ENCODE measurements at regions not wholly inside any gene's neighbourhood (a gene's known extent, or its start where the extent isn't known, plus 50 kb on each side); places are given as distances from the start of the nearest gene placed in this dataset.

GRCh38 chr20:3311623-3312022, 72.6 kb upstream of the SLC4A11 start:
- intact Hi-C loops (cut with micrococcal nuclease), result no loop called here

GRCh38 chr20:3309226-3309625, 70.2 kb upstream of the SLC4A11 start:
- intact Hi-C loops (cut with micrococcal nuclease), result no loop called here

GRCh38 chr20:3307725-3308124, 68.7 kb upstream of the SLC4A11 start:
- intact Hi-C loops (cut with micrococcal nuclease), result no loop called here

GRCh38 chr20:3307078-3307477, 68.1 kb upstream of the SLC4A11 start:
- intact Hi-C loops (cut with micrococcal nuclease), result no loop called here

DNA sequence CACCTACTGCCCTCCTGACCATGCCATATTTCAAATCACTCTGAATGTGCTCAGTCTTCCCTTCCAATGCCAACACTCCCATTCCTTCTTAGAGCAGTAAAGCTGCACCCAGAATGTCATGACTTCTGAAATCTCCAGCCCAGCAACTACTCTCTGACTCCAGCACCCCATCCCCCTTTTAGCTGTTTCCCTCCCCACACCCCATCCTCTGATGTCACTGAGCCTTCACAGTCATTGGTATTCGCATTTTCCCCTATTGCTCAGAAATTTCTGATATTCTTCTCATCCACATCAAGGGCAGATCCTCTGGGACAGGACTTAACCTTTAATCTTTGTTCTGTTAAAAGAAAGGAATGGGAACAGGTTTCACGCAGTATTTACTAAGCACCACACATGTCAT, 67.1 kb upstream of the SLC4A11 start:
- intact Hi-C loops (cut with micrococcal nuclease), result no loop called here

GRCh38 chr20:3304456-3304855, 65.5 kb upstream of the SLC4A11 start:
- intact Hi-C loops (cut with micrococcal nuclease), result no loop called here

DNA sequence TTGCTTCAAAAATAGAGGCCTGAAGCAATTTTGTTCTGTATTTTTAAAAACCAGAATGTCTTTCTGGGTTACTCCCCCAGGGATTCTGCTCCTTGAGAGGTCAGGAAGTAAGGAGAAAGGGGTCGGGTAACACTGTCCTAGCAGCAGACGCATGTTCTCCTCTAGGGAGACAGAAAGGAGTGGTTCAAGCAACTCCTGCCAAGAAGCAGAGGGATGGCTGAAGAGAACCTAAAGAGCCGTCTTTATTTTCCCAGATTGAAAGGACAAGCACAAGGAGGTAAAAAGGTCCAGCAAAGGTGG, 58.0 kb upstream of the SLC4A11 start:
- intact Hi-C loops (cut with micrococcal nuclease), result no loop called here

- intact Hi-C loops (cut with micrococcal nuclease), result no loop called here
Observed at GRCh38 chr20:3296261-3297078, 57.5 kb upstream of the SLC4A11 start.

All from T-helper 1 cell treated with Interleukin-12 subunit alpha and Interleukin-12 subunit beta and Interleukin-4 antibody, amounts not matched to agents 30 ng/mL and 1 ng/mL, for 36 hours (primary cell).